Subcutaneous abdominal adipose tissue (tissue), 5 donors: ENCODE measurements at regions not wholly inside any gene's neighbourhood (a gene's known extent, or its start where the extent isn't known, plus 50 kb on each side); places are given as distances from the start of the nearest gene placed in this dataset.

Experiments used
- H3K27ac ChIP-seq: one replicate; pipeline ENCODE4 v1.7.0; 2013; ENCODE audit warnings: low read depth, mild to moderate bottlenecking, inconsistent platforms, low read length, moderate library complexity
- H3K27me3 ChIP-seq, 5 donors: one replicate each; pipeline ENCODE4 v1.7.0; 2013; ENCODE audit warnings: low read length in 5 of 5, inconsistent platforms in 1 of 5; ENCODE audit not compliant: control insufficient read depth in 5 of 5, insufficient read depth in 4 of 5
- H3K36me3 ChIP-seq, 5 donors: one replicate each; pipeline ENCODE4 v1.7.0; 2013; ENCODE audit warnings: low read length in 5 of 5; ENCODE audit not compliant: control insufficient read depth in 5 of 5, insufficient read depth in 5 of 5
- H3K4me1 ChIP-seq, 5 donors: one replicate each; pipeline ENCODE4 v1.7.0; 2013; ENCODE audit warnings: low read length in 5 of 5, mild to moderate bottlenecking in 3 of 5, moderate library complexity in 1 of 5; ENCODE audit not compliant: control insufficient read depth in 5 of 5, insufficient read depth in 5 of 5
- H3K4me3 ChIP-seq, 5 donors: one replicate each; pipeline ENCODE4 v1.7.0; 2013; ENCODE audit warnings: low read length in 5 of 5, low read depth in 1 of 5
- H3K9ac ChIP-seq, 5 donors: one replicate each; pipeline ENCODE4 v1.7.0; 2013; ENCODE audit warnings: low read length in 5 of 5, mild to moderate bottlenecking in 4 of 5, moderate library complexity in 3 of 5
- H3K9me3 ChIP-seq, 5 donors: one replicate each; pipeline ENCODE4 v1.7.0; 2013; ENCODE audit warnings: low read length in 5 of 5; ENCODE audit not compliant: control insufficient read depth in 5 of 5
- donor health status: healthy.
- donor health status: healthy.
- donor health status: healthy.
- donor health status: healthy.
- donor health status: healthy.

DNA sequence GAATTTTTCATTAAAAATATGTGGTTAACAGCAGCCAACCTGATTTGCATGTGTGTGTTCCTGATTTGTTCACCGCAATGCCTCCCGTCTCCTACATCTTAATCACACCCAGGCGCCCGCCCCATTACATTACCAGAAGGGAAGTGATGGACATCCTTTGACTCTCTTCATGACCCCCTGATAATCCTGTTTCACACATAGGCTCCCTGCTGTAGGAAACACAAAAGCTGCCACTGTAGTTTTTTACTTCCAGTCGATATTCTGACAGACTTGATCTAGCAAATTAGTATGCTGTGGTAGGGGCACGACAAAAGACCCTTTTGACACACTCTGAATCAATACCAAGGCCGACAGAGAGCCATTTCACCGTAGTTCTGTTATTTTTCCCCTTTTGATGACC, 287.8 kb upstream of the ISL1 start:
- H3K27me3 ChIP-seq: no peaks in the 10 kb centered on the region
- H3K9me3 ChIP-seq: peaks cover 0 to 3% (median 0%) of the 10 kb centered on the region in 5 donors
- peaks cover 0 to 3% (median 0%) of the 10 kb centered on the region in 5 donors for H3K4me1 ChIP-seq
- no peak overlapping the region for H3K4me3 ChIP-seq
- no peaks in the 10 kb centered on the region for H3K36me3 ChIP-seq
- no peak overlapping the region for H3K9ac ChIP-seq
- H3K27ac ChIP-seq: no peak overlapping the region

DNA sequence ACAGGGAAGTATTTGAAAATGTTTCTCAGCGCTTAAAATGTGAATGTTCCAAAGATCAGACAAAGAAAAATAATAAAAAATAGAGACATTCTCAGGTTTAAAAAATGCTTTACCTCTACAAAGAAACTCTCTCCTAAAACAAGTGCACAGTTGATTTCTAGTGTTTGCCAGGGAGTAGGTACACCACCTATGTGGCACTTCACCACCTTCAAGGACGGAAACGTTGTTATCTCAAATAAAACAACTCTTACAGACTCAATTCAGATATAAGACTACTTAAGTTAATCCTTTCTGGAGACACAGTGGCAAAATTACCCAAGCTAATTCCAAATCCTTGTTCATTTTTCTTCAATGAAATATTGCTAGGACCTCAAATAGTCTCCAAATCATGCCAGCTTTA, 286.4 kb upstream of the ISL1 start:
- no peak overlapping the region for H3K4me3 ChIP-seq
- H3K9me3 ChIP-seq: peaks cover 0 to 3% (median 0%) of the 10 kb centered on the region in 5 donors
- H3K36me3 ChIP-seq: no peaks in the 10 kb centered on the region
- H3K4me1 ChIP-seq: peaks cover 0 to 3% (median 0%) of the 10 kb centered on the region in 5 donors
- no peak overlapping the region for H3K27ac ChIP-seq
- no peaks in the 10 kb centered on the region for H3K27me3 ChIP-seq
- H3K9ac ChIP-seq: no peak overlapping the region

DNA sequence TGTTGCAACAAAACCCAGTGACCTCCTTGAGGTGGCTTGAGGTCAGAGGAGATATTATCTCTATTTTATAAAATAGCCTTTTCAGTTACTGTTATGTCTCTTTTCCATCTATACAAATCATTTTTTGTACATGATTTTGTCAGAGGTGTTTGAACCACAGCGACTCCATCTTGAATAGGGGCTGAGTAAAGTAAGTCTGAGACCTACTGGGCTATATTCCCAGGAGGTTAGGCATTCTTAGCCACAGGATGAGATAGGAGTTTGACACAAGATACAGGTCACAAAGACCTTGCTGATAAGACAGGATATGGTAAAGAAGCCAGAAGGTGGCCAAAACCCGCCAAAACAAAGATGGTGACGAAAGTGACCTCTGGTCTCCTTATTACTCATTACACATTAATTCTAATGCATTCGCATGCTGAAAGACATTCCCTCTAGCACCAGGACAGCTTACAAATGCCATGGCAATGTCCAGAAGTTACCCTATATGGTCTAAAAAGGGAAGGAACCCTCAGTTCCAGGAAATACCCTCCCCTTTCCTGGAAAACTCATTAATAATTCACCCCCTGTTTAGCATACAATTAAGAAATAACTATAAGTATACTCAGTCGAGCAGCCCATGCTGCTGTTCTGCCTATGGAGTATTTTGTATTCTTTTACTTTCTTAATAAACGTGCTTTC, 283.9 kb upstream of the ISL1 start:
- H3K4me1 ChIP-seq: peaks cover 0 to 3% (median 0%) of the 10 kb centered on the region in 5 donors
- H3K27me3 ChIP-seq: no peaks in the 10 kb centered on the region
- no peak overlapping the region for H3K4me3 ChIP-seq
- H3K9me3 ChIP-seq: peaks cover 0 to 3% (median 0%) of the 10 kb centered on the region in 5 donors
- H3K36me3 ChIP-seq: no peaks in the 10 kb centered on the region
- no peak overlapping the region for H3K27ac ChIP-seq
- no peak overlapping the region for H3K9ac ChIP-seq

DNA sequence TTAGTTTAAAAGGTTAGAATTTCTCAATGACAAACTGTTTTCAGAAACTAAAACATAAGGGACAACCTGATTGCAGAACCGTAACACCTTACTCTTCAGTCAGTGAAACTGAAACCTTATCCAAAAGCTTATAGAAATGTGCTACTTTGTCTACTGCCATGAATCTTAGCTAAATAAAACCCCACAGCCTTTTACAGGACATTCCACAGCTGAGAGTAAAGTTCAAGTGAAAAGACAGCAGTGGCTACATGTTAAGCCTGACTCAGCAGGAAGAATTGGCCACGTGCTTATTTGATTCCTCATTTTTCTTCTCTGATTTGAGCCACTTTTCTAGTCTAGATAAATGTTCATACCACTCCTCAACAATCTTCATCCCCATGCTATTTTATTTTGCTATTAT, 278.7 kb upstream of the ISL1 start:
- no peak overlapping the region for H3K4me3 ChIP-seq
- H3K9me3 ChIP-seq: no peaks in the 10 kb centered on the region
- H3K36me3 ChIP-seq: no peaks in the 10 kb centered on the region
- peaks cover 0 to 3% (median 0%) of the 10 kb centered on the region in 5 donors for H3K4me1 ChIP-seq
- H3K9ac ChIP-seq: no peak overlapping the region
- no peaks in the 10 kb centered on the region for H3K27me3 ChIP-seq
- H3K27ac ChIP-seq: no peak overlapping the region

DNA sequence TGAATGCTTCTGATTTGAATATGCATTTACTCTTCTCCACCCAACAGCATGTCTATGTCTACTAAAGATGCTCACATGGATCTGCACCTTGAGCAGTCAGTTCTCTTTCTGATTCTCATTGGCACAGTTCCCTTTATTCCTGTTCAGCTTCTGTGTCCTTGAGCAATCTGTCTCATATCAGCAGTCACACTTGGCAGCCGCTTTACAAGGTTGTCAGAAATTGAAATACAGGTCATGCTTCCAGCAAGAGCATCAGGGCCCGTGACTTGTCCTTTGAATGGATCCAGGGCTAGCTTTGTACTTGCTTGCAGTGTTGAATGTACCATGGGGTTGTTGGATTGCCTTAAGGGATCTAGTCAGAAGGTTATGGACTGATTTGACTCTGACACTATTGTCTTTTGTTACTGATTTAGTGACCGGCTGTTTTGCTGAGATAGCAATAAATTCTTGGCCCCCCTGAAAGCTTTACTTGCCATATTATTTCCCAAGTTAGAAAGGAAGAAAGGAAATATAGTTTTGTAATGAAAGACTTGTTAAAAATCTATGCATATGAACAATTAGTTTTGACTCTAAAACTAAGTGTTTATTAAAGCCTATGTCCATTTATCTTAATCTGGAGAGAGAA, 273.4 kb upstream of the ISL1 start:
- Histone ChIP-seq H3K9me3 (no peaks in the 10 kb centered on the region), H3K27me3 (no peaks in the 10 kb centered on the region), H3K4me3 (no peak overlapping the region), H3K36me3 (no peaks in the 10 kb centered on the region), H3K27ac (no peak overlapping the region), H3K4me1 (no peaks in the 10 kb centered on the region), H3K9ac (no peak overlapping the region)

DNA sequence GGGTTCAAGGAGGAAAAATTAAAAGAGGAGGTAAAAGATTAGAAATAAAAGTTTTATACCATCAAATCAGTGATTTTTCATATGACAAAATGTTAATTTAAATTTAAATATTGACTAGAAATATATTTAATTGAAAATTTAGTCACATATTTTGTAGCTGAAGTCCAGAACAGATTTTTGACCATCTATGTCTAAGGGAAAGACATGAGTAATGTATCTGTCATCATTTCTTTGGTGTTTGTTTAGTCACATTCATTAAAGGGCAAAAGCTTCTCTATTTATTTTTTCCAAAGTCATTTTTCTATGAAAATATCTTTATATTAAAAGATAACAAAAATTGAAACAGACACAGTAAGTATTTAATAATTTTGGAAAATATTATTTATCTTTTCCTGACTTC, 252.0 kb upstream of the ISL1 start:
- no peaks in the 10 kb centered on the region for H3K9me3 ChIP-seq
- no peak overlapping the region for H3K4me3 ChIP-seq
- no peaks in the 10 kb centered on the region for H3K4me1 ChIP-seq
- H3K9ac ChIP-seq: no peak overlapping the region
- H3K27ac ChIP-seq: no peak overlapping the region
- no peaks in the 10 kb centered on the region for H3K27me3 ChIP-seq
- no peaks in the 10 kb centered on the region for H3K36me3 ChIP-seq

DNA sequence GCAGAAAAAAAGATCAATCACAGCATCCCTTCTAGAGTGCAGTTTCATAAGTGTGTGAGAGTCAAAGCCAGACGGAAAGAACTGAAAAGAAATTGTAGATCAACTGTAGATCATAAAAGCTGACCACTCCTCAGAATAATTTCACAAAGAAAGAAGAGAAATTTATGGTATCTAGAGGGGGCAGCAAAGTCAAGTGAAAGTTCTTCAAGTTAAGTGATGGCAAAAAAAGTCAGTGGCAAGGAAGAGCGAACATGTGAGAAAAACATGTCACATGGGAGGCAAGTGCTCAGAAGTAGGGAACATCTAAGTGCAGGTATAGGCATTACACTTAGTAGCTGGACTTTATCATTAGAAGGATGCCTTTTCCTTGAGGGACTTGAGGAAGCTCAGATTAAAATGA, 245.1 kb upstream of the ISL1 start:
- H3K9me3 ChIP-seq: peaks cover 0 to 2% (median 0%) of the 10 kb centered on the region in 5 donors
- no peaks in the 10 kb centered on the region for H3K36me3 ChIP-seq
- H3K27ac ChIP-seq: no peak overlapping the region
- no peak overlapping the region for H3K4me3 ChIP-seq
- no peak overlapping the region for H3K9ac ChIP-seq
- no peaks in the 10 kb centered on the region for H3K27me3 ChIP-seq
- H3K4me1 ChIP-seq: no peaks in the 10 kb centered on the region

DNA sequence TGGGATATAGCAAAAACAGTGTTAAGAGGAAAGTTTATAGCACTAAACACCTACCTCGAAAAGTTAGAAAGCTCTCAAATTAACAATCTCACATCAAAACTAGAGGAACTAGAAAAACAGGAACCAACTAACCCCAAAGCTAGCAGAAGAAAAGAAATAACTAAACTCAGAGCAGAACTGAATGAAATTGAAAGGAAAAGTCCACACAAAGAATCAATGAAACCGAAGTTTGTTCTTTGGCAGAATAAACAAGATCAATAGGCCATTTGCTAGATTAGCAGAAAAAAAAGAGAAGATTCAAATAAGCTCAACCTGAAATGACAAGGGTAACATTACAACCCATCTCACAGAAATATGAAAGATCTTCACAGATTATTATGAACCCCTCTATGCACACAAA, 234.8 kb upstream of the ISL1 start:
- Histone ChIP-seq H3K36me3 (no peaks in the 10 kb centered on the region), H3K9me3 (peaks cover 0 to 9% (median 2%) of the 10 kb centered on the region in 5 donors), H3K4me3 (no peak overlapping the region), H3K9ac (no peak overlapping the region), H3K27me3 (no peaks in the 10 kb centered on the region), H3K4me1 (no peaks in the 10 kb centered on the region), H3K27ac (no peak overlapping the region)

DNA sequence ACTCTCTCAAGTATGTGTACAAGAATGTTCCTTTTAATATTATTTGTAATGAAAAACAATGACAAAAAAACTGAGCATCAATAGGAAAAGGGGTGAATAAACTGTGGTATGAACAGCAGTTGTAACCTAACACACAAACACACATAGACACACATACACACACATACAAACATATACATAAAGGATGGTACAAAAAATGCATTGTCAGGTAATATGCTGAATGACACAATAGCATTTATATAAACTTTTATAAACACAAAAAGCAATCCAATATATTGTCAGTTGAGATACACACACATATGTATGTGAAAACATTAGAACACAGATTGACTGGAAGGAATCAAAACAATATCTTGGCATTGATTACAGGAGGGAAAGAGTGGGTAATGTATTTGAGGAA, 227.0 kb upstream of the ISL1 start:
- Histone ChIP-seq H3K4me1 (no peaks in the 10 kb centered on the region), H3K27me3 (peaks cover 0 to 3% (median 0%) of the 10 kb centered on the region in 5 donors), H3K36me3 (no peaks in the 10 kb centered on the region), H3K27ac (no peak overlapping the region), H3K9ac (no peak overlapping the region), H3K4me3 (no peak overlapping the region), H3K9me3 (peaks cover 0 to 7% (median 0%) of the 10 kb centered on the region in 5 donors)

DNA sequence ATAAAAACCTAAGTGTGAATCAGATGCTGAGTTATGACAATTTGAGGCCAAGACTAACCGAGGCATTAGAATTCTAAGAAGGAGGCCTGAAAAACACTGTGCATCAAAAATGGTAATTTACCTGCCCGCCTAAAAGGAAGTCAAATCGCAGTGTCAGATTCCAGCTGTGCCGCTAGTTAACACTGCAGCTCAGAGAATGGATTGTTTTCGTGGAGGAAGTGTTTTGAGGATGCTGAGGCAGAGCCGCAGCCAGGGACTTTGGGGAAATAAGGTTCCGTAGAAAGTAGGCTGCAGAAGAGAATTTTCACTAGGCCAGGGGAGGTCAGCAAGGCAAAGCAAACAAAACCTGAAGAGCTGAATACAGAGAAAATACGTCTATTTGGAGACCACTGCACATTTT, 226.4 kb upstream of the ISL1 start:
- H3K27ac ChIP-seq: no peak overlapping the region
- H3K9me3 ChIP-seq: peaks cover 0 to 13% (median 2%) of the 10 kb centered on the region in 5 donors
- H3K36me3 ChIP-seq: no peaks in the 10 kb centered on the region
- H3K9ac ChIP-seq: no peak overlapping the region
- no peaks in the 10 kb centered on the region for H3K4me1 ChIP-seq
- no peak overlapping the region for H3K4me3 ChIP-seq
- peaks cover 0 to 3% (median 0%) of the 10 kb centered on the region in 5 donors for H3K27me3 ChIP-seq
